Tibial nerve (tissue), 3 donors: ENCODE measurements at regions not wholly inside any gene's neighbourhood (a gene's known extent, or its start where the extent isn't known, plus 50 kb on each side); places are given as distances from the start of the nearest gene placed in this dataset.

Source experiments
- CTCF ChIP-seq, 5 experiments: fragments of 200-600 bp in 3 of 5; fragments of 450-650 bp in 2 of 5; sonication (generic) in 3 of 5; IDR thresholded peaks; one replicate each; pipeline ENCODE4 v1.5.1; 2016 to 2019; ENCODE audit warnings: antibody characterized with exemption in 5 of 5, mild to moderate bottlenecking in 3 of 5, moderate library complexity in 2 of 5
- POLR2A ChIP-seq, 2 donors: fragments of 450-650 bp; IDR thresholded peaks; one replicate each; pipeline ENCODE4 v1.6.1; 2017; ENCODE audit warnings: antibody characterized with exemption in 2 of 2, mild to moderate bottlenecking in 2 of 2, moderate library complexity in 2 of 2

- TF ChIP-seq CTCF (IDR thresholded peaks at IDR 0.05) (no peak), POLR2A (IDR thresholded peaks at IDR 0.05) (no peak)
Observed at GRCh38 chr3:111331306-111331705, 210.7 kb upstream of the CD96 start.
